ENCODE measurements at regions not wholly inside any gene's neighbourhood (a gene's known extent, or its start where the extent isn't known, plus 50 kb on each side); places are given as distances from the start of the nearest gene placed in this dataset.

GRCh38 chr12:127860536-127860935 is 406.4 kb upstream of the TMEM132C start:
- no peak overlapping the region for H3K27ac ChIP-seq
- H3K36me3 ChIP-seq (replicated peaks) = no peaks in the 10 kb centered on the region
- no peaks in the 10 kb centered on the region for H3K27me3 ChIP-seq (replicated peaks)
- in situ Hi-C loops (cut with HindIII; ENCODE audit: low pct_ligation_motif_present, low sequenced_read_pairs) = no loop called here
- no peak for DNase-seq
- no peak overlapping the region for H3K4me3 ChIP-seq (ENCODE audit: low read depth, low read length)
- no peak for TF ChIP-seq CTCF (IDR thresholded peaks at IDR 0.05; ENCODE audit: low read depth, low read length, missing control alignments)

GRCh38 chr12:127861406-127861805 is 405.6 kb upstream of the TMEM132C start:
- Histone ChIP-seq H3K27ac (no peak overlapping the region), H3K36me3 (replicated peaks) (no peaks in the 10 kb centered on the region), H3K27me3 (replicated peaks) (no peaks in the 10 kb centered on the region), H3K4me3 (ENCODE audit: low read depth, low read length) (no peak overlapping the region)
- DNase-seq = no peak
- TF ChIP-seq CTCF (IDR thresholded peaks at IDR 0.05; ENCODE audit: low read depth, low read length, missing control alignments) = no peak
- in situ Hi-C loops (cut with HindIII; ENCODE audit: low pct_ligation_motif_present, low sequenced_read_pairs) = no loop called here

GRCh38 chr12:127873306-127873705 is 393.7 kb upstream of the TMEM132C start:
- no peak overlapping the region for H3K27ac ChIP-seq
- in situ Hi-C loops (cut with HindIII; ENCODE audit: low pct_ligation_motif_present, low sequenced_read_pairs) = no loop called here
- no peaks in the 10 kb centered on the region for H3K27me3 ChIP-seq (replicated peaks)
- no peak overlapping the region for H3K4me3 ChIP-seq (ENCODE audit: low read depth, low read length)
- no peaks in the 10 kb centered on the region for H3K36me3 ChIP-seq (replicated peaks)
- DNase-seq = no peak
- no peak for TF ChIP-seq CTCF (IDR thresholded peaks at IDR 0.05; ENCODE audit: low read depth, low read length, missing control alignments)

GRCh38 chr12:127881371-127882140 is 385.4 kb upstream of the TMEM132C start:
- Histone ChIP-seq H3K4me3 (ENCODE audit: low read depth, low read length) (no peak overlapping the region), H3K27me3 (replicated peaks) (no peaks in the 10 kb centered on the region), H3K27ac (no peak overlapping the region), H3K36me3 (replicated peaks) (no peaks in the 10 kb centered on the region)
- no peak for DNase-seq
- TF ChIP-seq CTCF (IDR thresholded peaks at IDR 0.05; ENCODE audit: low read depth, low read length, missing control alignments) = no peak
- in situ Hi-C loops (cut with HindIII; ENCODE audit: low pct_ligation_motif_present, low sequenced_read_pairs) = no loop called here

GRCh38 chr12:127883013-127883412 is 384.0 kb upstream of the TMEM132C start:
- DNase-seq = no peak
- no peak for TF ChIP-seq CTCF (IDR thresholded peaks at IDR 0.05; ENCODE audit: low read depth, low read length, missing control alignments)
- H3K36me3 ChIP-seq (replicated peaks) = no peaks in the 10 kb centered on the region
- in situ Hi-C loops (cut with HindIII; ENCODE audit: low pct_ligation_motif_present, low sequenced_read_pairs) = no loop called here
- H3K27ac ChIP-seq = no peak overlapping the region
- no peak overlapping the region for H3K4me3 ChIP-seq (ENCODE audit: low read depth, low read length)
- H3K27me3 ChIP-seq (replicated peaks) = no peaks in the 10 kb centered on the region
